H1 (cell line): ENCODE measurements at regions not wholly inside any gene's neighbourhood (a gene's known extent, or its start where the extent isn't known, plus 50 kb on each side); places are given as distances from the start of the nearest gene placed in this dataset.

ENCODE experiments used
- CTCF ChIA-PET: fragments of 300-600 bp; sonication (Branson Sonifier 250); formaldehyde crosslinking; loops from one replicate; lab custom pipeline; 2021; ENCODE audit not compliant: partially characterized antibody; lab: Charles Lee
- POLR2A ChIA-PET: fragments of 300-600 bp; sonication (Branson Sonifier 250); formaldehyde crosslinking; loops from one replicate; lab custom pipeline; 2021; ENCODE audit warnings: inconsistent platforms; ENCODE audit not compliant: partially characterized antibody; lab: Charles Lee
- DNase-seq, 2 experiments: peaks; one replicate each; pipeline versions ENCODE4 v3.0.0 to v3.0.0-alpha.2; 2010 to 2022; ENCODE audit warnings: low spot score in 2 of 2, low read depth in 1 of 2, mixed read lengths in 1 of 2
- FAIRE-seq: peaks from 2 replicates; lab custom pipeline; 2011; peaks lifted over from hg19 to GRCh38; lab: Jason Lieb, UNC
- H2AFZ ChIP-seq: 2 replicates; pipeline ENCODE4 v1.8.1; 2012; ENCODE audit warnings: low read length, inconsistent platforms
- H2AK5ac ChIP-seq: 2 replicates; pipeline ENCODE4 v1.6.1; 2013; ENCODE audit warnings: low read depth, low read length
- H2BK120ac ChIP-seq: replicated peaks from 2 replicates; pipeline ENCODE3; 2013; ENCODE audit warnings: low read depth, low read length, inconsistent platforms
- H2BK12ac ChIP-seq: 2 replicates; pipeline ENCODE4 v1.6.1; 2013; ENCODE audit warnings: low read depth, low read length
- H2BK15ac ChIP-seq: 2 replicates; pipeline ENCODE4 v1.6.1; 2013; ENCODE audit warnings: low read length
- H2BK20ac ChIP-seq: 2 replicates; pipeline ENCODE4 v1.6.1; 2013; ENCODE audit warnings: low read length
- H2BK5ac ChIP-seq: 2 replicates; pipeline ENCODE4 v1.6.1; 2013; ENCODE audit warnings: low read depth, low read length
- H3K14ac ChIP-seq: 2 replicates; pipeline ENCODE4 v1.6.1; 2013; ENCODE audit warnings: inconsistent platforms; ENCODE audit not compliant: insufficient read length
- H3K18ac ChIP-seq: 2 replicates; pipeline ENCODE4 v1.6.1; 2013; ENCODE audit warnings: low read length; ENCODE audit errors: extremely low read depth
- H3K23ac ChIP-seq: 2 replicates; pipeline ENCODE4 v1.6.1; 2013; ENCODE audit warnings: inconsistent platforms; ENCODE audit not compliant: insufficient read length
- H3K23me2 ChIP-seq: 2 replicates; pipeline ENCODE4 v1.6.1; 2013; ENCODE audit warnings: low read depth, low read length
- H3K27ac ChIP-seq: 2 replicates; pipeline ENCODE4 v1.6.1; 2011; ENCODE audit warnings: low read depth, low read length, inconsistent platforms
- H3K27me3 ChIP-seq, 4 experiments: replicated peaks in 1 of 4; 1 replicate in 1 of 4; 2 replicates in 3 of 4; pipeline versions ENCODE4 v1.6.1 to v1.8.1; 2011 to 2013; ENCODE audit warnings: low read length in 3 of 4, mild to moderate bottlenecking in 3 of 4, inconsistent platforms in 2 of 4, mixed read lengths in 2 of 4, moderate library complexity in 1 of 4; ENCODE audit not compliant: control insufficient read depth in 3 of 4, insufficient read depth in 3 of 4; ENCODE audit errors: extremely low read depth in 1 of 4
- H3K36me3 ChIP-seq, 4 experiments: 2 replicates each; pipeline versions ENCODE4 v1.6.1 to v1.8.1; 2011 to 2013; ENCODE audit warnings: mild to moderate bottlenecking in 4 of 4, low read length in 3 of 4, moderate library complexity in 2 of 4, control low read depth in 1 of 4, inconsistent platforms in 1 of 4; ENCODE audit not compliant: insufficient read depth in 4 of 4, control insufficient read depth in 2 of 4
- H3K4ac ChIP-seq: replicated peaks from 2 replicates; pipeline ENCODE3; 2013; ENCODE audit warnings: low read length, low read depth, mixed read lengths, inconsistent platforms; ENCODE audit not compliant: insufficient read length
- H3K4me1 ChIP-seq, 4 experiments: replicated peaks in 1 of 4; 1 replicate in 1 of 4; 2 replicates in 3 of 4; pipeline versions ENCODE4 v1.6.1 to v1.8.1; 2011 to 2013; ENCODE audit warnings: low read length in 3 of 4, inconsistent platforms in 2 of 4, mixed read lengths in 1 of 4; ENCODE audit not compliant: insufficient read depth in 4 of 4, control insufficient read depth in 3 of 4
- H3K4me2 ChIP-seq, 2 experiments: 2 replicates each; pipeline versions ENCODE4 v1.6.1 to v1.8.1; 2011 to 2013; ENCODE audit warnings: low read depth in 2 of 2, low read length in 2 of 2, control low read depth in 1 of 2, inconsistent platforms in 1 of 2, mild to moderate bottlenecking in 1 of 2; ENCODE audit not compliant: insufficient read depth in 1 of 2
- H3K4me3 ChIP-seq, 4 experiments: fragments of 200-600, 300-600 bp in 1 of 4; sonication (generic), shearing (Covaris generic), sonication (Bioruptor Twin) in 1 of 4; 2 replicates each; pipeline versions ENCODE4 v1.5.1 to v1.8.1; 2011 to 2016; ENCODE audit warnings: low read length in 4 of 4, low read depth in 3 of 4, control low read depth in 2 of 4, inconsistent platforms in 2 of 4, mild to moderate bottlenecking in 2 of 4, mixed read lengths in 1 of 4, moderate library complexity in 1 of 4; ENCODE audit not compliant: insufficient read depth in 2 of 4; ENCODE audit errors: extremely low read depth in 1 of 4
- H3K56ac ChIP-seq: replicated peaks from 2 replicates; pipeline ENCODE3; 2013; ENCODE audit warnings: low read depth, mild to moderate bottlenecking, mixed read lengths, low read length, inconsistent platforms; ENCODE audit not compliant: insufficient read length
- H3K79me1 ChIP-seq: 2 replicates; pipeline ENCODE4 v1.6.1; 2013; ENCODE audit warnings: low read depth, low read length, control low read depth
- H3K79me2 ChIP-seq, 2 experiments: 2 replicates each; pipeline versions ENCODE4 v1.6.1 to v1.8.1; 2012 to 2013; ENCODE audit warnings: low read length in 2 of 2, mild to moderate bottlenecking in 2 of 2, inconsistent platforms in 1 of 2; ENCODE audit not compliant: insufficient read depth in 2 of 2, control insufficient read depth in 1 of 2
- H3K9ac ChIP-seq, 4 experiments: replicated peaks in 1 of 4; 1 replicate in 1 of 4; 2 replicates in 3 of 4; pipeline versions ENCODE4 v1.6.1 to v1.8.1; 2011 to 2013; ENCODE audit warnings: low read depth in 3 of 4, low read length in 3 of 4, control low read depth in 2 of 4, mild to moderate bottlenecking in 2 of 4, moderate library complexity in 2 of 4, inconsistent platforms in 1 of 4; ENCODE audit errors: extremely low read depth in 1 of 4
- H3K9me3 ChIP-seq, 2 experiments: 2 replicates each; pipeline versions ENCODE4 v1.6.1 to v1.8.1; 2012 to 2013; ENCODE audit warnings: mild to moderate bottlenecking in 2 of 2, moderate library complexity in 2 of 2, control low read depth in 1 of 2, inconsistent platforms in 1 of 2, low read depth in 1 of 2, low read length in 1 of 2, mixed read lengths in 1 of 2; ENCODE audit not compliant: insufficient read depth in 2 of 2
- H4K20me1 ChIP-seq, 2 experiments: replicated peaks in 1 of 2; 2 replicates each; pipeline versions ENCODE3 to v1.8.1; 2011 to 2013; ENCODE audit warnings: inconsistent platforms in 2 of 2, low read length in 2 of 2, mild to moderate bottlenecking in 1 of 2; ENCODE audit not compliant: insufficient read depth in 2 of 2, control insufficient read depth in 1 of 2
- H4K5ac ChIP-seq: 2 replicates; pipeline ENCODE4 v1.6.1; 2013; ENCODE audit warnings: low read length, low read depth, mixed read lengths, inconsistent platforms; ENCODE audit not compliant: insufficient read length
- H4K8ac ChIP-seq: 2 replicates; pipeline ENCODE4 v1.8.0; 2013; ENCODE audit warnings: mild to moderate bottlenecking, moderate library complexity, low read length, inconsistent platforms; ENCODE audit not compliant: insufficient read depth; ENCODE audit errors: extremely low read depth
- H4K91ac ChIP-seq: replicated peaks from 2 replicates; pipeline ENCODE3; 2013; ENCODE audit warnings: low read length, mixed read lengths, inconsistent platforms; ENCODE audit not compliant: insufficient read length
- EP300 ChIP-seq, 2 experiments: IDR thresholded peaks; 1 replicate in 1 of 2; 2 replicates in 1 of 2; pipeline ENCODE4 v1.6.1; 2011 to 2012; ENCODE audit warnings: low read depth in 2 of 2, low read length in 2 of 2, mild to moderate bottlenecking in 2 of 2, borderline replicate concordance in 1 of 2, inconsistent platforms in 1 of 2, moderate library complexity in 1 of 2
- EZH2 ChIP-seq: fragments of 200-600 bp; sonication (generic); IDR thresholded peaks from 2 replicates; pipeline ENCODE4 v1.7.1; 2012; ENCODE audit warnings: low read depth, mild to moderate bottlenecking, moderate library complexity, low read length, inconsistent platforms; ENCODE audit not compliant: severe bottlenecking
- GABPA ChIP-seq: IDR thresholded peaks from 2 replicates; pipeline ENCODE4 v1.6.1; 2011; ENCODE audit warnings: mild to moderate bottlenecking, low read length, moderate library complexity, borderline replicate concordance; ENCODE audit not compliant: insufficient read depth
- JUN ChIP-seq: IDR thresholded peaks from 2 replicates; pipeline ENCODE4 v1.6.1; 2011; ENCODE audit warnings: low read depth, mild to moderate bottlenecking, improper control_type of control experiment, low read length
- MAFK ChIP-seq: IDR thresholded peaks from 2 replicates; pipeline ENCODE4 v1.6.1; 2012; ENCODE audit warnings: low read depth, mild to moderate bottlenecking, improper control_type of control experiment, low read length
- RFX5 ChIP-seq: IDR thresholded peaks from 2 replicates; pipeline ENCODE4 v1.6.1; 2011; ENCODE audit warnings: low read depth, low read length, improper control_type of control experiment, borderline replicate concordance
- SIX5 ChIP-seq: IDR thresholded peaks from 2 replicates; pipeline ENCODE4 v1.6.1; 2011; ENCODE audit warnings: mild to moderate bottlenecking, low read depth, low read length
- SRF ChIP-seq: IDR thresholded peaks from 2 replicates; pipeline ENCODE4 v1.6.1; 2011; ENCODE audit warnings: mild to moderate bottlenecking, low read depth, low read length, moderate library complexity
- TAF7 ChIP-seq: optimal IDR thresholded peaks from 2 replicates; pipeline ENCODE3; 2011; ENCODE audit warnings: low read depth, mild to moderate bottlenecking, inconsistent platforms, low read length, moderate library complexity, borderline replicate concordance
- ZNF274 ChIP-seq: IDR thresholded peaks from 2 replicates; pipeline ENCODE4 v1.7.0; 2012; ENCODE audit warnings: low read length, borderline replicate concordance; ENCODE audit errors: extremely low read depth
- WGBS, 2 experiments: shearing (Covaris generic) in 1 of 2; methylation state at CpG; one replicate each; pipeline versions ENCODE4 v1.1.6 to v1.1.7; 2013 to 2015; ENCODE audit warnings: low lambda C conversion rate in 2 of 2, mixed read lengths in 2 of 2, inconsistent platforms in 1 of 2, low coverage in 1 of 2, missing lambda C conversion rate in 1 of 2; ENCODE audit not compliant: insufficient replicate concordance in 2 of 2, insufficient coverage in 1 of 2, insufficient read length in 1 of 2; ENCODE audit errors: extremely low coverage in 1 of 2, missing lambda C conversion rate in 1 of 2; 5-methylcytosine and 5-hydroxymethylcytosine counted together

DNA sequence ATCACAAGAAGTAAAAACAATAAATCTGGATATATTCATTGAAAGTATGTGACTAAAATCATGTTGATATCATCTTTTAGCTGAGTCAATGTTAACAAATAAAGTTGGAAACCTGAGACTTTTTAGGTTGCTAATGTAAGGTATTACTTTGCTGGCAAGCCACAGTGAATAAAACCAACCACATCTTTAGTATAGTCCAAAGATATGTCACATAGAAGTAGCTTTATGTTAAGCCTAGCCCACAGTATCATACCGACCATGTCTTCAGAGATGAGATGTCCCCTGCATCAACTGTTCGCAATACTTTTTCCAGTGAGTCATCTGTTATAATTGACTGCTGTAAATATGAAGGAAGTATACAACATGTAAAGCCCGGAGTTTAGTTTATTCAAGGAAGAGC is 107.6 kb upstream of the MCHR2 start:
- POLR2A ChIA-PET = no interaction called here
- no peaks in the 10 kb centered on the region for H3K79me1 ChIP-seq
- no peak overlapping the region for H2BK20ac ChIP-seq
- no peak overlapping the region for H2AK5ac ChIP-seq
- no peaks in the 10 kb centered on the region for H3K27me3 ChIP-seq
- H3K23ac ChIP-seq = no peak overlapping the region
- DNase-seq (no peak), FAIRE-seq (no peak)
- no peak overlapping the region for H3K56ac ChIP-seq
- H3K9ac ChIP-seq = no peak overlapping the region
- H4K8ac ChIP-seq = no peak overlapping the region
- no peak overlapping the region for H3K14ac ChIP-seq
- H3K4me1 ChIP-seq = no peaks in the 10 kb centered on the region
- WGBS, 2 experiments = 85% methylated on average over 3 of the region's 3 CpGs; no CpG with 5 or more reads in 1 of the 2 experiments
- H3K18ac ChIP-seq = no peak overlapping the region
- no peak overlapping the region for H4K91ac ChIP-seq
- CTCF ChIA-PET = interaction anchor here (0.6 to 6.3 kb wide), 12 partner anchors 9 to 236 kb away, joined by 3 to 55 read pairs (median 4); no protein-coding TSS in a partner anchor
- H3K23me2 ChIP-seq = no peaks in the 10 kb centered on the region
- H4K20me1 ChIP-seq = no peaks in the 10 kb centered on the region
- H3K27ac ChIP-seq = no peak overlapping the region
- no peak overlapping the region for H3K4me3 ChIP-seq
- no peak overlapping the region for H2AFZ ChIP-seq
- H3K36me3 ChIP-seq = no peaks in the 10 kb centered on the region
- H3K4ac ChIP-seq = no peak overlapping the region
- H2BK15ac ChIP-seq = no peak overlapping the region
- no peak overlapping the region for H4K5ac ChIP-seq
- no peaks in the 10 kb centered on the region for H3K79me2 ChIP-seq
- no peak overlapping the region for H2BK12ac ChIP-seq
- H3K9me3 ChIP-seq = no peaks in the 10 kb centered on the region
- H3K4me2 ChIP-seq = no peak overlapping the region
- H2BK5ac ChIP-seq = no peak overlapping the region
- H2BK120ac ChIP-seq = no peak overlapping the region
- no peak for TF ChIP-seq SIX5
- TF ChIP-seq JUN = no peak
- no peak for TF ChIP-seq TAF7
- no peak for TF ChIP-seq MAFK
- TF ChIP-seq SRF = no peak
- no peak for TF ChIP-seq EZH2
- no peak for TF ChIP-seq RFX5
- TF ChIP-seq GABPA = no peak
- TF ChIP-seq EP300 (IDR thresholded peaks at IDR 0.05; ENCODE audit: borderline replicate concordance in 1 of 2, low read depth in 2 of 2, low read length in 2 of 2) = no peak
- TF ChIP-seq ZNF274 = no peak
